HCT116 (cell line): ENCODE measurements at regions not wholly inside any gene's neighbourhood (a gene's known extent, or its start where the extent isn't known, plus 50 kb on each side); places are given as distances from the start of the nearest gene placed in this dataset.

Experiments
- ATAC-seq: fragments of 200-7000 bp; cut with Tn5 transposase; 2 replicates; pipeline ENCODE4 v1.9.1; 2020; ENCODE audit warnings: mild to moderate bottlenecking, moderate library complexity
- BruUV-seq: library from RNA; stranded (reverse); fragments of 400-500 nt; replicated peaks from 2 replicates; lab custom pipeline; 2021; lab: Mats Ljungman, UMichigan
- CTCF ChIA-PET: fragments of 300-600 bp; sonication (Branson Sonifier 250); formaldehyde crosslinking; loops from one replicate; lab custom pipeline; 2021; ENCODE audit warnings: antibody characterized with exemption; lab: Charles Lee
- POLR2A ChIA-PET: fragments of 300-600, 350-600 bp; sonication (Branson Sonifier 250); formaldehyde crosslinking; loops from one replicate; lab custom pipeline; 2021; ENCODE audit warnings: antibody characterized with exemption; lab: Charles Lee
- RAD21 ChIA-PET, 2 experiments: fragments of 300-600 bp; sonication (Branson Sonifier 250); formaldehyde crosslinking; loops; one replicate each; lab custom pipeline; 2023; ENCODE audit warnings: low total read pairs in 2 of 2; ENCODE audit not compliant: uncharacterized antibody in 2 of 2, unreplicated experiment in 2 of 2, low non-redundant PET in 1 of 2; lab: Charles Lee
- DNase-seq: peaks from one replicate; pipeline ENCODE4 v3.0.0-alpha.2; 2010; ENCODE audit warnings: low read depth, low spot score
- H2AFZ ChIP-seq: fragments of 200-600 bp; shearing (Covaris generic), sonication (generic); 2 replicates; pipeline ENCODE4 v1.6.1; 2017; ENCODE audit warnings: low read depth, mixed run types, mixed read lengths, antibody characterized with exemption, low read length; ENCODE audit not compliant: poor library complexity, severe bottlenecking
- H3K27ac ChIP-seq: 2 replicates; pipeline ENCODE4 v1.5.1; 2012; ENCODE audit warnings: low read depth, low read length
- H3K27me3 ChIP-seq: fragments of 200-600 bp; sonication (generic); 2 replicates; pipeline ENCODE4 v1.6.1; 2016; ENCODE audit warnings: mixed run types, low read length, mixed read lengths; ENCODE audit not compliant: insufficient read depth
- H3K36me3 ChIP-seq, 2 experiments: fragments of 200-500 bp in 1 of 2; fragments of 200-600 bp in 1 of 2; sonication (Bioruptor generic) in 1 of 2; sonication (generic) in 1 of 2; 2 replicates each; pipeline versions ENCODE4 v1.5.1 to v1.6.1; 2014 to 2016; ENCODE audit warnings: low read length in 2 of 2, inconsistent platforms in 1 of 2, mixed read lengths in 1 of 2, mixed run types in 1 of 2; ENCODE audit not compliant: insufficient read depth in 2 of 2, control insufficient read depth in 1 of 2
- H3K4me1 ChIP-seq, 2 experiments: fragments of 200-600 bp in 1 of 2; sonication (generic) in 1 of 2; 2 replicates each; pipeline versions ENCODE4 v1.5.1 to v1.6.1; 2012 to 2017; ENCODE audit warnings: low read length in 2 of 2, inconsistent platforms in 1 of 2, mild to moderate bottlenecking in 1 of 2, mixed read lengths in 1 of 2, mixed run types in 1 of 2, moderate library complexity in 1 of 2; ENCODE audit not compliant: insufficient read depth in 2 of 2, control insufficient read depth in 1 of 2
- H3K4me2 ChIP-seq: fragments of 200-600 bp; sonication (generic); 2 replicates; pipeline ENCODE4 v1.6.1; 2017; ENCODE audit warnings: mixed run types, low read length, mixed read lengths
- H3K4me3 ChIP-seq, 2 experiments: fragments of 200-600 bp in 1 of 2; sonication (generic) in 1 of 2; replicated peaks in 1 of 2; 2 replicates each; pipeline ENCODE4 v1.5.1; 2011 to 2016; ENCODE audit warnings: low read length in 2 of 2, control low read depth in 1 of 2, low read depth in 1 of 2, mild to moderate bottlenecking in 1 of 2, mixed read lengths in 1 of 2, mixed run types in 1 of 2
- H3K79me2 ChIP-seq: fragments of 200-600 bp; sonication (generic); 2 replicates; pipeline ENCODE4 v1.6.1; 2017; ENCODE audit warnings: mild to moderate bottlenecking, mixed run types, low read length, moderate library complexity, mixed read lengths; ENCODE audit not compliant: insufficient read depth
- H3K9ac ChIP-seq: fragments of 200-600 bp; sonication (generic); 2 replicates; pipeline ENCODE4 v1.6.1; 2016; ENCODE audit warnings: low read length, mixed read lengths
- H3K9me2 ChIP-seq: fragments of 200-600 bp; sonication (generic), shearing (Covaris generic); 2 replicates; pipeline ENCODE4 v1.6.1; 2017; ENCODE audit warnings: mixed run types, mild to moderate bottlenecking, moderate library complexity; ENCODE audit not compliant: insufficient read depth
- H3K9me3 ChIP-seq, 2 experiments: fragments of 200-500 bp in 1 of 2; fragments of 200-600 bp in 1 of 2; sonication (Bioruptor generic) in 1 of 2; sonication (generic) in 1 of 2; 2 replicates each; pipeline ENCODE4 v1.6.1; 2014 to 2017; ENCODE audit warnings: low read length in 2 of 2, mixed read lengths in 2 of 2, inconsistent platforms in 1 of 2, low read depth in 1 of 2, mild to moderate bottlenecking in 1 of 2, mixed run types in 1 of 2, moderate library complexity in 1 of 2; ENCODE audit not compliant: control insufficient read depth in 1 of 2, insufficient read depth in 1 of 2
- H4K20me1 ChIP-seq: fragments of 200-600 bp; sonication (generic), shearing (Covaris generic); 2 replicates; pipeline ENCODE4 v1.6.1; 2017; ENCODE audit warnings: mixed run types, mild to moderate bottlenecking, moderate library complexity; ENCODE audit not compliant: insufficient read depth
- ATF3 ChIP-seq: IDR thresholded peaks from 2 replicates; pipeline ENCODE4 v1.6.1; 2012
- CBX3 ChIP-seq: IDR thresholded peaks from 2 replicates; pipeline ENCODE4 v1.6.1; 2012; ENCODE audit warnings: low read depth
- CEBPB ChIP-seq: IDR thresholded peaks from 2 replicates; pipeline ENCODE4 v1.6.1; 2012; ENCODE audit warnings: low read depth
- EGR1 ChIP-seq: IDR thresholded peaks from 2 replicates; pipeline ENCODE4 v1.6.1; 2012; ENCODE audit warnings: low read depth
- ELF1 ChIP-seq: IDR thresholded peaks from 2 replicates; pipeline ENCODE4 v1.6.1; 2012; ENCODE audit warnings: low read depth, borderline replicate concordance
- EZH2phosphoT487 ChIP-seq: fragments of 200-600 bp; IDR thresholded peaks from 2 replicates; pipeline ENCODE4 v1.6.1; 2018; ENCODE audit warnings: antibody characterized with exemption, borderline replicate concordance
- FOSL1 ChIP-seq: IDR thresholded peaks from 2 replicates; pipeline ENCODE4 v1.6.1; 2012; ENCODE audit warnings: low read depth
- JUND ChIP-seq: IDR thresholded peaks from 2 replicates; pipeline ENCODE4 v1.6.1; 2012
- POLR2A ChIP-seq: IDR thresholded peaks from 2 replicates; pipeline ENCODE4 v1.7.0; 2011; ENCODE audit warnings: borderline replicate concordance; ENCODE audit not compliant: insufficient read depth, insufficient read length; ENCODE audit errors: extremely low read depth
- POLR2AphosphoS5 ChIP-seq: IDR thresholded peaks from 2 replicates; pipeline ENCODE4 v1.6.1; 2011; ENCODE audit warnings: mild to moderate bottlenecking, low read depth, low read length, moderate library complexity
- SP1 ChIP-seq: IDR thresholded peaks from 2 replicates; pipeline ENCODE4 v1.6.1; 2012; ENCODE audit warnings: low read depth
- TCF7L2 ChIP-seq: IDR thresholded peaks from 2 replicates; pipeline ENCODE4 v1.7.0; 2011; ENCODE audit warnings: borderline replicate concordance, inconsistent platforms; ENCODE audit not compliant: insufficient read depth, insufficient read length; ENCODE audit errors: extremely low read depth
- YY1 ChIP-seq: IDR thresholded peaks from 2 replicates; pipeline ENCODE4 v1.6.1; 2011; ENCODE audit warnings: low read length, low read depth, moderate library complexity, mild to moderate bottlenecking; ENCODE audit not compliant: insufficient replicate concordance; ENCODE audit errors: extremely low read depth
- ZFX ChIP-seq: fragments of 450-650 bp; IDR thresholded peaks from 2 replicates; pipeline ENCODE4 v1.6.1; 2017
- ZNF274 ChIP-seq: fragments of 200-500 bp; sonication (Bioruptor generic); IDR thresholded peaks from 2 replicates; pipeline ENCODE4 v1.6.1; 2014; ENCODE audit warnings: mild to moderate bottlenecking, low read depth, low read length, inconsistent platforms
- intact Hi-C: fragments of 100-400 bp; cut with micrococcal nuclease; formaldehyde crosslinking; loops from 2 replicates; pipeline ENCODE4 v1.10.0; 2022
- TF ChIP-seq, protein P1 (sequence below): IDR thresholded peaks from 2 replicates; pipeline ENCODE4 v1.6.1; 2012
- TF ChIP-seq, protein P2 (sequence below), 3 experiments: fragments of 200-600 bp in 1 of 3; sonication (generic) in 1 of 3; IDR thresholded peaks in 2 of 3; conservative IDR thresholded peaks in 1 of 3; 2 replicates each; pipeline ENCODE4 v1.5.1; 2012 to 2017; ENCODE audit warnings: low read depth in 2 of 3, low read length in 2 of 3, antibody characterized with exemption in 1 of 3, borderline replicate concordance in 1 of 3, control low read depth in 1 of 3, mild to moderate bottlenecking in 1 of 3, mixed read lengths in 1 of 3, mixed run types in 1 of 3, moderate library complexity in 1 of 3; ENCODE audit not compliant: insufficient read depth in 1 of 3

DNA sequence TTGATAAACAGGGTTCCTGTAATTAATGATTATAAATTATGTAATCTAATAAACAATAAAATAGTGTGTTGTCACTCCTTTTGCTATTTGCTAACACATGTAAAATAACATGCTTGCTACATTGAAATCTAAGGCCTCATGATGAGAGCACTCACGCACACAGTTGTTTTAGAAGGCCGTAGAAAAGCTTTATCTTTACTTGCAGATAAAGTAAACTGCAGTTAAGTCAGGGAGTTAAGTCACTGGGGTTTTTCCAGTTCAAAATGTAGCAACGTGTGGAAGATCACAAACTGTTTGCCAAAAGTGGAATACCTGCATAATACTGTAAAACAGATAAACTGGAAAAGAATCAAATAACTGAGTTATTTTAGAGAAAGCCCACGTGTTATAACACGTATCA, 187.3 kb upstream of the PACRGL start:
- TF ChIP-seq TCF7L2 (no peak), EZH2phosphoT487 (no peak), ATF3 (no peak), CBX3 (no peak), POLR2AphosphoS5 (no peak), CEBPB (no peak), SP1 (no peak), EGR1 (no peak), FOSL1 (no peak), POLR2A (no peak)
- TF ChIP-seq, protein P1, sequence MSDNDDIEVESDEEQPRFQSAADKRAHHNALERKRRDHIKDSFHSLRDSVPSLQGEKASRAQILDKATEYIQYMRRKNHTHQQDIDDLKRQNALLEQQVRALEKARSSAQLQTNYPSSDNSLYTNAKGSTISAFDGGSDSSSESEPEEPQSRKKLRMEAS = no peak
- no peaks in the 10 kb centered on the region for H4K20me1 ChIP-seq
- BruUV-seq = no TSS peak
- H3K36me3 ChIP-seq = no peaks in the 10 kb centered on the region
- no peak overlapping the region for H3K27ac ChIP-seq
- intact Hi-C loops = no loop called here
- no peak overlapping the region for H3K9ac ChIP-seq
- 0 out of 2 replicates have a peak, but pooled peaks cover 5% of the 10 kb centered on the region for H3K27me3 ChIP-seq
- H3K4me1 ChIP-seq = no peaks in the 10 kb centered on the region
- ChIA-PET CTCF (no interaction called here), POLR2A (no interaction called here), RAD21 (no interaction called here)
- H3K4me3 ChIP-seq = no peak overlapping the region
- no peak for ATAC-seq
- no peak for DNase-seq
- H3K9me3 ChIP-seq = no peaks in the 10 kb centered on the region
- H3K4me2 ChIP-seq = no peak overlapping the region
- H3K9me2 ChIP-seq = no peaks in the 10 kb centered on the region
- no peaks in the 10 kb centered on the region for H3K79me2 ChIP-seq
- H2AFZ ChIP-seq = no peak overlapping the region

DNA sequence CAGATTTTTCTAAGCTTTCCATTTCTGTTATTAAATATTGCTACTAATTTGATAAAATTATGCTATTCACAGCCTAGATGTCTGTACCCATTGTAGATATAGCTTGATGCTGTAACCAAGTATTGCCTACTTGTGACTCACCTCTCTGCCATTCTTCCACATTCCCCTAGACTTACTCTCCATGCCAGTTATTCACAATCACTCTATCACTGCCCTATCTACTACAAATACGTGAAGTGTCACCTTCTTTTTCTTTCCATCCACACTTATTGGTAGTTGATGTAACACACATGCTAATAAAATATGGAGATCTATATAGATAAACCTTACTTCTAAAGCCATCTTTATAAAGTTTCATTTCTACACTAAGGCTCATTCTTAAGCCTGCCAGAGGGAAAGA, 179.4 kb upstream of the PACRGL start:
- BruUV-seq = no TSS peak
- Histone ChIP-seq H3K36me3 (no peaks in the 10 kb centered on the region), H3K4me2 (no peak overlapping the region), H3K9ac (no peak overlapping the region), H3K27ac (no peak overlapping the region), H2AFZ (no peak overlapping the region), H3K9me3 (no peaks in the 10 kb centered on the region), H3K4me1 (no peaks in the 10 kb centered on the region), H4K20me1 (no peaks in the 10 kb centered on the region), H3K27me3 (no peaks in the 10 kb centered on the region), H3K79me2 (no peaks in the 10 kb centered on the region), H3K9me2 (no peaks in the 10 kb centered on the region), H3K4me3 (no peak overlapping the region)
- ChIA-PET POLR2A (no interaction called here), CTCF (no interaction called here), RAD21 (no interaction called here)
- TF ChIP-seq CEBPB = no peak
- TF ChIP-seq ZFX = no peak
- no peak for TF ChIP-seq ZNF274
- no peak for TF ChIP-seq EZH2phosphoT487
- TF ChIP-seq, protein P2, sequence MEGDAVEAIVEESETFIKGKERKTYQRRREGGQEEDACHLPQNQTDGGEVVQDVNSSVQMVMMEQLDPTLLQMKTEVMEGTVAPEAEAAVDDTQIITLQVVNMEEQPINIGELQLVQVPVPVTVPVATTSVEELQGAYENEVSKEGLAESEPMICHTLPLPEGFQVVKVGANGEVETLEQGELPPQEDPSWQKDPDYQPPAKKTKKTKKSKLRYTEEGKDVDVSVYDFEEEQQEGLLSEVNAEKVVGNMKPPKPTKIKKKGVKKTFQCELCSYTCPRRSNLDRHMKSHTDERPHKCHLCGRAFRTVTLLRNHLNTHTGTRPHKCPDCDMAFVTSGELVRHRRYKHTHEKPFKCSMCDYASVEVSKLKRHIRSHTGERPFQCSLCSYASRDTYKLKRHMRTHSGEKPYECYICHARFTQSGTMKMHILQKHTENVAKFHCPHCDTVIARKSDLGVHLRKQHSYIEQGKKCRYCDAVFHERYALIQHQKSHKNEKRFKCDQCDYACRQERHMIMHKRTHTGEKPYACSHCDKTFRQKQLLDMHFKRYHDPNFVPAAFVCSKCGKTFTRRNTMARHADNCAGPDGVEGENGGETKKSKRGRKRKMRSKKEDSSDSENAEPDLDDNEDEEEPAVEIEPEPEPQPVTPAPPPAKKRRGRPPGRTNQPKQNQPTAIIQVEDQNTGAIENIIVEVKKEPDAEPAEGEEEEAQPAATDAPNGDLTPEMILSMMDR (IDR thresholded peaks at IDR 0.05 in 2 of 3, conservative IDR thresholded peaks at IDR 0.05 in 1 of 3; ENCODE audit: borderline replicate concordance in 1 of 3, insufficient read depth in 1 of 3, low read depth in 2 of 3, low read length in 2 of 3) = no peak
- TF ChIP-seq TCF7L2 = no peak
- TF ChIP-seq POLR2A = no peak
- no peak for TF ChIP-seq JUND
- TF ChIP-seq SP1 = no peak
- TF ChIP-seq ELF1 = no peak
- no peak for TF ChIP-seq YY1
- no peak for TF ChIP-seq EGR1
- intact Hi-C loops = no loop called here
- 0 out of 2 replicates have a peak, but pooled peaks have one; percentile 42 for ATAC-seq
- no peak for DNase-seq
